ENCODE measurements at regions not wholly inside any gene's neighbourhood (a gene's known extent, or its start where the extent isn't known, plus 50 kb on each side); places are given as distances from the start of the nearest gene placed in this dataset.

DNA sequence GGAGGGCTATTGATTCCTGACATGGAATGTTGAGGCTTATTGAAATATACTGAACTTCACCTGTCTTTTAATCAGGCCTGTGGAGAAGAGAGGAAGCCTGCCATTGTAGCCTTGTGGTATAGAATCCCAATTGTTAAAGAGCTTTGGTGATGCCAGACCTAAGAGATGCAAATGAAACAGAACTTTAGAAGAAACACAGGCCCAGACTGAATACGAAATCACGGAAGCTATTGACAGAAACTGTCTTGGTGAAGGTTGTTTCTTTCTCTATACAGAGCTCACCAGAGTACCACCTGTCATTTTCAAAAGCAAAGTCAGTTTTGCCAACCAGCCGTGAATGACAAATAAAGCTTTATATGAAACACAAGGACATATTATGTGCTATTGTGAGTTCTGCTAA lies 660.3 kb downstream of the ISL1 start:
- ATAC-seq, result no peak
- no peaks in the 10 kb centered on the region for H3K27me3 ChIP-seq
- H3K27ac ChIP-seq, result no peak overlapping the region
- intact Hi-C loops (cut with DNase I), result no loop called here
- no peak overlapping the region for H3K4me3 ChIP-seq
- H3K36me3 ChIP-seq, result no peaks in the 10 kb centered on the region
- no peaks in the 10 kb centered on the region for H3K4me1 ChIP-seq
- TF ChIP-seq, protein P1, sequence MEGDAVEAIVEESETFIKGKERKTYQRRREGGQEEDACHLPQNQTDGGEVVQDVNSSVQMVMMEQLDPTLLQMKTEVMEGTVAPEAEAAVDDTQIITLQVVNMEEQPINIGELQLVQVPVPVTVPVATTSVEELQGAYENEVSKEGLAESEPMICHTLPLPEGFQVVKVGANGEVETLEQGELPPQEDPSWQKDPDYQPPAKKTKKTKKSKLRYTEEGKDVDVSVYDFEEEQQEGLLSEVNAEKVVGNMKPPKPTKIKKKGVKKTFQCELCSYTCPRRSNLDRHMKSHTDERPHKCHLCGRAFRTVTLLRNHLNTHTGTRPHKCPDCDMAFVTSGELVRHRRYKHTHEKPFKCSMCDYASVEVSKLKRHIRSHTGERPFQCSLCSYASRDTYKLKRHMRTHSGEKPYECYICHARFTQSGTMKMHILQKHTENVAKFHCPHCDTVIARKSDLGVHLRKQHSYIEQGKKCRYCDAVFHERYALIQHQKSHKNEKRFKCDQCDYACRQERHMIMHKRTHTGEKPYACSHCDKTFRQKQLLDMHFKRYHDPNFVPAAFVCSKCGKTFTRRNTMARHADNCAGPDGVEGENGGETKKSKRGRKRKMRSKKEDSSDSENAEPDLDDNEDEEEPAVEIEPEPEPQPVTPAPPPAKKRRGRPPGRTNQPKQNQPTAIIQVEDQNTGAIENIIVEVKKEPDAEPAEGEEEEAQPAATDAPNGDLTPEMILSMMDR (IDR thresholded peaks at IDR 0.05), result no peak
- DNase-seq, result no peak
- H3K9me3 ChIP-seq, result no peaks in the 10 kb centered on the region

DNA sequence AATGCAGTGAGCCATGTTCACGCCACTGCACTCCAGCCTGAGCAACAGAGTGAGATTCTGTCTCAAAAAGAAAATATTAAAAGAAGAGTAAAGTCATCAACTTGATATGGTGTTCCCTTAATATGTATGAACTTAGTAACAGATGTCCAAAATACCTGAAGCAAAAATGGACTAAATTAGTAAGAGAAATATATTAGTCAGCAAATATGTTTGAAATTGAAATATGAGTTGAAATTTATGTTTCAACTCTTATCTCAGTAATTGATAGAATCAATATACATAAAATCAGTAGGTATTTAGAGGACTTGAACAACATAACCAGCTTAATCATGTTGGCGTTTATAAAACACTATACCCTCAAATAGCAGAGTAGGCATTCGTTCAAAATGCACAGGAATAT lies 668.5 kb downstream of the ISL1 start:
- no peaks in the 10 kb centered on the region for H3K36me3 ChIP-seq
- H3K4me1 ChIP-seq, result no peaks in the 10 kb centered on the region
- ATAC-seq (no peak), DNase-seq (no peak)
- no peaks in the 10 kb centered on the region for H3K9me3 ChIP-seq
- intact Hi-C loops (cut with DNase I), result no loop called here
- TF ChIP-seq, protein P1 (IDR thresholded peaks at IDR 0.05), result no peak
- H3K27me3 ChIP-seq, result no peaks in the 10 kb centered on the region
- H3K27ac ChIP-seq, result no peak overlapping the region
- no peak overlapping the region for H3K4me3 ChIP-seq

DNA sequence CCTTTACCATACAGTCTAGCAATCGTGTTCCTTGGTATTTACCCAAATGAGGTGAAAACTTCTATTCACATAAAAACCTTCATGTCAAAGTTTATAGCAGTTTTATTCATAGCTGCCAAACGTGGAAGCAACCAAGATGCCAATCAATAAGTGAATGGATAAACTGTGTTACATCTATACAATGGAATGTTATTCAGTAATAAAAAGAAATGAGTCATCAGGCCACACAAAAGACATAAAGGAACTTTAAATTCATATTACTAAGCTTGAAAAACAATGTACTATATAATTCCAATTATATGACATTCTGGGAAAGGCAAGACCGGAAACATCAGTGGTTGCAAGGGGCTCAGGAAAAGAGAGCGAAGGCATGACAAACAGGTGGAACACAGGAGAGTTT lies 679.9 kb downstream of the ISL1 start:
- Histone ChIP-seq H3K4me1 (no peaks in the 10 kb centered on the region), H3K36me3 (no peaks in the 10 kb centered on the region), H3K4me3 (no peak overlapping the region), H3K27ac (no peak overlapping the region), H3K27me3 (no peaks in the 10 kb centered on the region), H3K9me3 (peaks cover 0 to 3% of the 10 kb centered on the region in 2 donors)
- DNase-seq (no peak), ATAC-seq (no peak)
- intact Hi-C loops (cut with DNase I), result no loop called here
- TF ChIP-seq, protein P1 (IDR thresholded peaks at IDR 0.05), result no peak

DNA sequence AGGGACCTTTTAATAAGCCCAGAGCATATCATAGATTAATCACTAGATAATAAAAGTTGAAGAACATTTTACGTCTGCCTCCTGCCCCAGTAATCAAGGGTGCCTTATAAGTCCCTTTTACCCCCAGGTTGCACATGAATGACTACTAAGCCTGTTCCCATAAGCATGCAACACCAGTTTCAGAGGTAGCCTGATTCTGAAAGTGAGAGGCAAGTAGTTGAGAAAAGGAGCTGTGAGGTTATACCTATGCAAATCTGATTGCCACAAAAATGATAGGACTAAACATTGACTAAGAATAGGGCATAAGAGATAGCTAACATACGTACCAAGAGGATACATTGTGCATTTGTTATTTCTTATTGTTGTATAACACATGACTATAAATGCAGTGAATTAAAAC lies 681.9 kb downstream of the ISL1 start:
- no peak overlapping the region for H3K4me3 ChIP-seq
- H3K27me3 ChIP-seq, result no peaks in the 10 kb centered on the region
- no peak for ATAC-seq
- H3K27ac ChIP-seq, result no peak overlapping the region
- intact Hi-C loops (cut with DNase I), result no loop called here
- no peaks in the 10 kb centered on the region for H3K4me1 ChIP-seq
- TF ChIP-seq, protein P1 (IDR thresholded peaks at IDR 0.05), result no peak
- H3K36me3 ChIP-seq, result no peaks in the 10 kb centered on the region
- peaks cover 0 to 8% of the 10 kb centered on the region in 2 donors for H3K9me3 ChIP-seq
- no peak for DNase-seq

DNA sequence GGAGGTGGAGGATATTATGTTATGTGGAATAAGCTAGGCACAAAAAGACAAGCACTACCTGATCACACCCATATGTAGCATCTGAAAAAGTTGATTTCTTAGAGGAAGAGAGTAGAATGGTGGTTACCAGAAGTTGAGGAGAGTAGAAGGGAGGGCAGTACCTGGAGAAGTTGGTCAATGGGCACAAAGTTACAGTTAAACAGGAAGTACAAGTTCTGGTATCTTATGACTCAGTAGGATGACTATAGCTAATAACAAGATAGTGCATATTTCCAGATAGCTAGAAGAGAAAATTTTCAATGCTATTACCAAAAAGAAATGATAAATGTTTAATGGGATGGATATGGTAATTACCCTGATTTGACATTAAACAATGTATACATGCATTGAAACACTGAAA lies 686.7 kb downstream of the ISL1 start:
- no peak overlapping the region for H3K27ac ChIP-seq
- ATAC-seq (no peak), DNase-seq (no peak)
- H3K4me3 ChIP-seq, result no peak overlapping the region
- TF ChIP-seq, protein P1 (IDR thresholded peaks at IDR 0.05), result no peak
- intact Hi-C loops (cut with DNase I), result no loop called here
- no peaks in the 10 kb centered on the region for H3K27me3 ChIP-seq
- H3K36me3 ChIP-seq, result no peaks in the 10 kb centered on the region
- peaks cover 0 to 8% of the 10 kb centered on the region in 2 donors for H3K9me3 ChIP-seq
- no peaks in the 10 kb centered on the region for H3K4me1 ChIP-seq

All from left lung (tissue), 4 donors.